GM23338 (cell line): ENCODE measurements at regions not wholly inside any gene's neighbourhood (a gene's known extent, or its start where the extent isn't known, plus 50 kb on each side); places are given as distances from the start of the nearest gene placed in this dataset.
A peak's percentile ranks its signal among the peaks of the same experiment; 100 is the strongest.

Experiments used
- ATAC-seq: fragments of 200-7000 bp; cut with Tn5 transposase; 3 replicates; pipeline ENCODE4 v1.9.1; 2020
- DNase-seq: peaks from one replicate; pipeline ENCODE4 v3.0.0-alpha.2; 2015; ENCODE audit warnings: low spot score
- H2AFZ ChIP-seq: fragments of 200-600 bp; sonication (generic); 2 replicates; pipeline ENCODE4 v1.8.0; 2016; ENCODE audit warnings: antibody characterized with exemption, mild to moderate bottlenecking, moderate library complexity
- H3F3A ChIP-seq: fragments of 200-600 bp; sonication (generic); replicated peaks from 2 replicates; pipeline ENCODE4 v1.8.0; 2017; ENCODE audit warnings: antibody characterized with exemption, mixed run types, low read depth
- H3K27ac ChIP-seq: fragments of 200-600 bp; sonication (generic); 2 replicates; pipeline ENCODE4 v1.6.1; 2016; ENCODE audit warnings: low read depth
- H3K27me3 ChIP-seq: fragments of 200-600 bp; sonication (generic); 2 replicates; pipeline ENCODE4 v1.8.0; 2016; ENCODE audit warnings: mild to moderate bottlenecking, mixed run types, moderate library complexity; ENCODE audit not compliant: insufficient read depth
- H3K36me3 ChIP-seq: fragments of 200-600 bp; sonication (generic); 2 replicates; pipeline ENCODE4 v1.8.0; 2016; ENCODE audit warnings: mild to moderate bottlenecking; ENCODE audit not compliant: insufficient read depth
- H3K4me1 ChIP-seq: fragments of 200-600 bp; sonication (generic); 2 replicates; pipeline ENCODE4 v1.8.0; 2016; ENCODE audit warnings: mild to moderate bottlenecking, moderate library complexity; ENCODE audit not compliant: insufficient read depth
- H3K4me2 ChIP-seq: fragments of 200-600 bp; sonication (generic); 2 replicates; pipeline ENCODE4 v1.7.1; 2017; ENCODE audit warnings: mixed run types
- H3K4me3 ChIP-seq: fragments of 200-600 bp; sonication (generic); 2 replicates; pipeline ENCODE4 v1.6.1; 2016; ENCODE audit warnings: mixed run types
- H3K79me2 ChIP-seq: fragments of 200-600 bp; sonication (generic); replicated peaks from 2 replicates; pipeline ENCODE4 v1.8.0; 2017; ENCODE audit warnings: mild to moderate bottlenecking; ENCODE audit not compliant: insufficient read depth
- H3K9me2 ChIP-seq: fragments of 200-600 bp; sonication (generic); 2 replicates; pipeline ENCODE4 v1.8.0; 2017; ENCODE audit not compliant: insufficient read depth
- H4K20me1 ChIP-seq: fragments of 200-600 bp; sonication (generic); replicated peaks from 2 replicates; pipeline ENCODE4 v1.8.0; 2017; ENCODE audit warnings: mild to moderate bottlenecking; ENCODE audit not compliant: insufficient read depth
- H3K27ac Mint-ChIP-seq: 2 replicates; pipeline ENCODE4 v1.8.0; 2020; ENCODE audit warnings: inconsistent platforms, mild to moderate bottlenecking, moderate library complexity, mixed read lengths
- H3K27me3 Mint-ChIP-seq: 3 replicates; pipeline ENCODE4 v1.8.0; 2022; ENCODE audit warnings: low read depth, mild to moderate bottlenecking, moderate library complexity, mixed read lengths, inconsistent platforms; ENCODE audit not compliant: insufficient read depth, poor library complexity
- H3K36me3 Mint-ChIP-seq: 3 replicates; pipeline ENCODE4 v1.8.0; 2021; ENCODE audit warnings: low read depth, mild to moderate bottlenecking, inconsistent platforms, moderate library complexity, mixed read lengths
- H3K4me1 Mint-ChIP-seq: 3 replicates; pipeline ENCODE4 v1.8.0; 2020; ENCODE audit warnings: mild to moderate bottlenecking, inconsistent platforms, mixed read lengths
- H3K4me3 Mint-ChIP-seq: 3 replicates; pipeline ENCODE4 v1.8.0; 2021; ENCODE audit warnings: moderate library complexity, mild to moderate bottlenecking, inconsistent platforms, mixed read lengths
- H3K9me3 Mint-ChIP-seq: 3 replicates; pipeline ENCODE4 v1.8.0; 2020; ENCODE audit warnings: moderate library complexity, mild to moderate bottlenecking, inconsistent platforms, mixed read lengths
- EZH2 ChIP-seq: fragments of 200-600 bp; sonication (generic); IDR thresholded peaks from one replicate; pipeline ENCODE4 v1.8.0; 2017; ENCODE audit warnings: antibody characterized with exemption, mild to moderate bottlenecking, low read depth; ENCODE audit not compliant: unreplicated experiment
- JUNB ChIP-seq: IDR thresholded peaks from one replicate; pipeline ENCODE4 v1.6.1; 2016; ENCODE audit warnings: antibody characterized with exemption; ENCODE audit not compliant: unreplicated experiment
- NANOG ChIP-seq: IDR thresholded peaks from 2 replicates; pipeline ENCODE4 v1.6.1; 2016; ENCODE audit warnings: antibody characterized with exemption, borderline replicate concordance
- POLR2AphosphoS5 ChIP-seq: IDR thresholded peaks from 2 replicates; pipeline ENCODE4 v1.6.1; 2016; ENCODE audit warnings: antibody characterized with exemption, low read depth
- STAT1 ChIP-seq: IDR thresholded peaks from one replicate; pipeline ENCODE4 v1.6.1; 2016; ENCODE audit warnings: antibody characterized with exemption; ENCODE audit not compliant: unreplicated experiment
- ZNF114 ChIP-seq: fragments of 250-450 bp; sonication (Bioruptor Pico); IDR thresholded peaks from 2 replicates; pipeline ENCODE4 v1.5.0; 2020; ENCODE audit warnings: mild to moderate bottlenecking, moderate library complexity
- ZNF331 ChIP-seq: fragments of 250-450 bp; sonication (Bioruptor Pico); IDR thresholded peaks from 2 replicates; pipeline ENCODE4 v1.5.0; 2020; ENCODE audit warnings: low read depth, mild to moderate bottlenecking, moderate library complexity
- ZNF462 ChIP-seq: fragments of 250-450 bp; sonication (Bioruptor Pico); IDR thresholded peaks from 2 replicates; pipeline ENCODE4 v1.5.0; 2020; ENCODE audit warnings: mild to moderate bottlenecking, moderate library complexity

- Mint-ChIP-seq H3K27ac (peak overlapping the region; percentile 50; the same call in 1 of the 2 replicates), H3K4me3 (no peak overlapping the region), H3K36me3 (no peaks in the 10 kb centered on the region), H3K27me3 (peaks cover 1% of the 10 kb centered on the region), H3K9me3 (peaks cover 2% of the 10 kb centered on the region; the same call in 1 of the 3 replicates), H3K4me1 (no peaks in the 10 kb centered on the region)
- no peaks in the 10 kb centered on the region for H3K79me2 ChIP-seq
- H3K4me1 ChIP-seq = no peaks in the 10 kb centered on the region
- TF ChIP-seq ZNF114 (CRISPR knock-in tag) (no peak), NANOG (no peak), ZNF331 (CRISPR knock-in tag) (no peak), ZNF462 (no peak), JUNB (no peak), EZH2 (no peak), POLR2AphosphoS5 (no peak), STAT1 (no peak)
- no peaks in the 10 kb centered on the region for H3K36me3 ChIP-seq
- H2AFZ ChIP-seq = peak overlapping the region; percentile 86; the same call in 1 of the 2 replicates
- DNase-seq = no peak
- no peaks in the 10 kb centered on the region for H3F3A ChIP-seq
- no peak overlapping the region for H3K27ac ChIP-seq
- no peak overlapping the region for H3K4me3 ChIP-seq
- ATAC-seq = no peak
- no peaks in the 10 kb centered on the region for H3K27me3 ChIP-seq
- no peaks in the 10 kb centered on the region for H4K20me1 ChIP-seq
- no peaks in the 10 kb centered on the region; the same call in 1 of the 2 replicates for H3K9me2 ChIP-seq
- no peak overlapping the region for H3K4me2 ChIP-seq
Measured at GRCh38 chr17:68803164-68803929, 151.8 kb downstream of the ABCA8 start.
